Naive B cell (primary cell): ENCODE measurements at regions not wholly inside any gene's neighbourhood (a gene's known extent, or its start where the extent isn't known, plus 50 kb on each side); places are given as distances from the start of the nearest gene placed in this dataset.
"Not testable (repeated sequence)": the region's sequence is repeated elsewhere in the genome, so short reads cannot be mapped to it uniquely, and the experiment has no call there.

ENCODE experiments used
- ATAC-seq, 2 donors: fragments of 150-1000 bp; cut with Tn5 transposase; 2 replicates each; pipeline ENCODE4 v1.10.0; 2021; ENCODE audit warnings: low read depth in 2 of 2, mild to moderate bottlenecking in 2 of 2, moderate library complexity in 2 of 2
- DNase-seq: peaks from one replicate; pipeline ENCODE4 v3.0.0; 2022
- H3K27ac Mint-ChIP-seq, 6 donors: one replicate each; pipeline ENCODE4 v1.8.0; 2020 to 2022; ENCODE audit warnings: mild to moderate bottlenecking in 6 of 6, mixed read lengths in 6 of 6, moderate library complexity in 5 of 6, inconsistent platforms in 2 of 6
- H3K27me3 Mint-ChIP-seq, 3 donors: one replicate each; pipeline ENCODE4 v1.8.0; 2021 to 2022; ENCODE audit warnings: mixed read lengths in 3 of 3, mild to moderate bottlenecking in 1 of 3
- H3K36me3 Mint-ChIP-seq, 2 donors: one replicate each; pipeline ENCODE4 v1.8.0; 2020 to 2022; ENCODE audit warnings: mixed read lengths in 2 of 2, inconsistent platforms in 1 of 2, mild to moderate bottlenecking in 1 of 2
- H3K4me1 Mint-ChIP-seq, 3 donors: one replicate each; pipeline ENCODE4 v1.8.0; 2020 to 2022; ENCODE audit warnings: mixed read lengths in 3 of 3, inconsistent platforms in 1 of 3, mild to moderate bottlenecking in 1 of 3, moderate library complexity in 1 of 3
- H3K4me3 Mint-ChIP-seq, 8 donors: one replicate each; pipeline ENCODE4 v1.8.0; 2020 to 2022; ENCODE audit warnings: mild to moderate bottlenecking in 8 of 8, mixed read lengths in 8 of 8, moderate library complexity in 8 of 8, inconsistent platforms in 2 of 8
- H3K9me3 Mint-ChIP-seq, 7 donors: one replicate each; pipeline ENCODE4 v1.8.0; 2020 to 2022; ENCODE audit warnings: mixed read lengths in 7 of 7, mild to moderate bottlenecking in 5 of 7, inconsistent platforms in 2 of 7, moderate library complexity in 1 of 7

GRCh38 chr2:111258318-111258717, 137.6 kb downstream of the BCL2L11 start:
- H3K36me3 Mint-ChIP-seq, H3K27me3 Mint-ChIP-seq, H3K4me1 Mint-ChIP-seq, H3K4me3 Mint-ChIP-seq, H3K9me3 Mint-ChIP-seq, H3K27ac Mint-ChIP-seq, ATAC-seq, DNase-seq: not testable (repeated sequence)

GRCh38 chr2:111262627-111263379, 142.1 kb downstream of the BCL2L11 start:
- not testable (repeated sequence) for H3K36me3 Mint-ChIP-seq, H3K4me3 Mint-ChIP-seq, H3K27ac Mint-ChIP-seq, ATAC-seq, H3K27me3 Mint-ChIP-seq, H3K4me1 Mint-ChIP-seq, H3K9me3 Mint-ChIP-seq, DNase-seq

- not testable (repeated sequence) for H3K27ac Mint-ChIP-seq, H3K36me3 Mint-ChIP-seq, DNase-seq, H3K4me3 Mint-ChIP-seq, H3K4me1 Mint-ChIP-seq, H3K27me3 Mint-ChIP-seq, H3K9me3 Mint-ChIP-seq
- ATAC-seq: peak; percentile 28 to 56
These were observed 142.8 kb downstream of the BCL2L11 start for GRCh38 chr2:111263380-111264017.

- DNase-seq, ATAC-seq, H3K27me3 Mint-ChIP-seq, H3K4me3 Mint-ChIP-seq, H3K4me1 Mint-ChIP-seq, H3K36me3 Mint-ChIP-seq, H3K9me3 Mint-ChIP-seq: not testable (repeated sequence)
- H3K27ac Mint-ChIP-seq: peak overlapping the region in 1 of 6 donors; percentile 49
These were observed 144.2 kb downstream of the BCL2L11 start for GRCh38 chr2:111264956-111265355.

GRCh38 chr2:111266556-111266955, 145.8 kb downstream of the BCL2L11 start:
- H3K4me1 Mint-ChIP-seq, H3K36me3 Mint-ChIP-seq, DNase-seq, H3K27me3 Mint-ChIP-seq, H3K27ac Mint-ChIP-seq, H3K9me3 Mint-ChIP-seq, H3K4me3 Mint-ChIP-seq, ATAC-seq: not testable (repeated sequence)

- DNase-seq, H3K27me3 Mint-ChIP-seq, H3K4me3 Mint-ChIP-seq, H3K9me3 Mint-ChIP-seq, H3K27ac Mint-ChIP-seq, ATAC-seq, H3K36me3 Mint-ChIP-seq, H3K4me1 Mint-ChIP-seq: not testable (repeated sequence)
These were observed 146.3 kb downstream of the BCL2L11 start for GRCh38 chr2:111267038-111267437.

- not testable (repeated sequence) for H3K4me1 Mint-ChIP-seq, H3K4me3 Mint-ChIP-seq, H3K27me3 Mint-ChIP-seq, H3K27ac Mint-ChIP-seq, DNase-seq, H3K9me3 Mint-ChIP-seq, H3K36me3 Mint-ChIP-seq, ATAC-seq
These were observed 149.1 kb downstream of the BCL2L11 start for GRCh38 chr2:111269761-111270323.

GRCh38 chr2:111270569-111270968, 149.9 kb downstream of the BCL2L11 start:
- not testable (repeated sequence) for H3K27me3 Mint-ChIP-seq, H3K36me3 Mint-ChIP-seq, H3K4me3 Mint-ChIP-seq, H3K27ac Mint-ChIP-seq, H3K4me1 Mint-ChIP-seq, H3K9me3 Mint-ChIP-seq, DNase-seq, ATAC-seq

GRCh38 chr2:111271647-111272304, 151.1 kb downstream of the BCL2L11 start:
- H3K27ac Mint-ChIP-seq, ATAC-seq, H3K27me3 Mint-ChIP-seq, DNase-seq, H3K36me3 Mint-ChIP-seq, H3K4me1 Mint-ChIP-seq, H3K9me3 Mint-ChIP-seq, H3K4me3 Mint-ChIP-seq: not testable (repeated sequence)

- H3K36me3 Mint-ChIP-seq, DNase-seq, H3K4me1 Mint-ChIP-seq: not testable (repeated sequence)
These were observed 152.3 kb downstream of the BCL2L11 start for GRCh38 chr2:111273007-111273406.

GRCh38 chr2:111275047-111275853, 154.5 kb downstream of the BCL2L11 start:
- not testable (repeated sequence) for H3K9me3 Mint-ChIP-seq, H3K27me3 Mint-ChIP-seq, H3K36me3 Mint-ChIP-seq, H3K27ac Mint-ChIP-seq, DNase-seq, H3K4me1 Mint-ChIP-seq, H3K4me3 Mint-ChIP-seq, ATAC-seq

More at GRCh38 chr2:111273007-111273406, 152.3 kb downstream of the BCL2L11 start:
- not testable (repeated sequence) for H3K4me3 Mint-ChIP-seq, H3K9me3 Mint-ChIP-seq, H3K27ac Mint-ChIP-seq, ATAC-seq, H3K27me3 Mint-ChIP-seq

GRCh38 chr2:111275854-111276171, 155.1 kb downstream of the BCL2L11 start:
- not testable (repeated sequence) for H3K27ac Mint-ChIP-seq, H3K4me1 Mint-ChIP-seq, ATAC-seq, H3K9me3 Mint-ChIP-seq, H3K36me3 Mint-ChIP-seq, H3K27me3 Mint-ChIP-seq, DNase-seq, H3K4me3 Mint-ChIP-seq

GRCh38 chr2:111278133-111278532, 157.4 kb downstream of the BCL2L11 start:
- H3K4me1 Mint-ChIP-seq, ATAC-seq, H3K36me3 Mint-ChIP-seq, H3K27me3 Mint-ChIP-seq, H3K9me3 Mint-ChIP-seq, H3K4me3 Mint-ChIP-seq, H3K27ac Mint-ChIP-seq, DNase-seq: not testable (repeated sequence)
